Suppressor macrophage treated with lipopolysaccharide for 4 hours (primary cell): ENCODE measurements at regions not wholly inside any gene's neighbourhood (a gene's known extent, or its start where the extent isn't known, plus 50 kb on each side); places are given as distances from the start of the nearest gene placed in this dataset.
A peak's percentile ranks its signal among the peaks of the same experiment; 100 is the strongest.

ENCODE experiments used
- DNase-seq: peaks from one replicate; pipeline ENCODE4 v3.0.0-alpha.2; 2020

DNA sequence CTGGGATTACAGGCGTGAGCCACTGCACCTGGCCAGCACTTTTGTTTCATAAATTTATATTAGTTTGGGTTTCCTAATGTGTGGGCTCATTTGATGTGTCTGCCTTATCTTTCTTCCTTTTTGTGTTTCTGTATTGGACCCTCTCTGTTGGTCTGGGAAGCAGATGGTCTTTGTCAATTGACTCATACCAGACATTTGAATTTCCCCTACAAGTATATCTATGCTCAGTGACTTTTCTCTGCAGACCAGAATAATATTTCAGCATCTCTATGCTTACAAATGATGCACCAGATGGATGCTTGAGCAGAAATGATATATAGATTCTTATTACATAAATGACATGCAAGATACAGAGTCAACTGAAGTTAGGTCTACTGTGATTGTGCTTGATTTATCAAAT lies 329.9 kb upstream of the SLCO3A1 start:
- no peak for DNase-seq

DNA sequence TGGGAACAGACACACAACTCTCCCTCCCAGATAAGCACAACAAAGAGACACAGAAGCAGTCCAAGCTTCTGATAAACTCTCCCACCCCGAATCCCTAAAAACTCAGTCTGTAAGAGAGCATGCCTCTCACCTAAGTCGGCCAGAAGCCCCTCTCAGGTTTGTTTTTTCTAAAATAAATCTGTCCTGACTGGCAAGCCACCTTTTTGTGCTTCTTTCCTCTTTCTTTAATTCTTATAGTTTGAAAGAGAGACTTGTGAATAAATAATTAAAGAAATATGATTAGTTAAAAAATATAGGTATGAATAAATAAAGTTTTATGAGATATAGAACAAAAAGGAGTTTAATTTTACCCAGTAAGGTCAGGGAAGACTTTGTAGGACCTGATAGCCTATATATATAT lies 329.0 kb upstream of the SLCO3A1 start:
- DNase-seq: no peak

DNA sequence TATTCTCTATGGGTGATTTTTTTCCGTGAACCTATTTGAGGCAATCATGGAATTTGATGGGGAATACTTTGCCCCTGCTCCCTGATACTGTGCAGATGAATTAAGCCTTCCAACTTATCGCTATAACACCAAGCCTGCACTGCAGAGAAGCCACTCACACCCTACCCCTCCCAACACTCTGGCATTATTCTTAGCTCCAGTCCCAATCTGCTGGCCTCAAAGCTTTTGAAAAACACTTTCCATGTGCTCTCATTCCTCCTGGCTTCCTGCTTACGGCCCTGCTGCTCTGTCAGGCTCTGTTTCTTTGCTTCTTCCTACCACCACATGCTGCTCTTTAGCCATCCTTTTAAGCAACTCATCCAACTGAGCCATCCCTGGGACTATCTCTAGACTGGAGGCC lies 327.8 kb upstream of the SLCO3A1 start:
- DNase-seq: no peak

DNA sequence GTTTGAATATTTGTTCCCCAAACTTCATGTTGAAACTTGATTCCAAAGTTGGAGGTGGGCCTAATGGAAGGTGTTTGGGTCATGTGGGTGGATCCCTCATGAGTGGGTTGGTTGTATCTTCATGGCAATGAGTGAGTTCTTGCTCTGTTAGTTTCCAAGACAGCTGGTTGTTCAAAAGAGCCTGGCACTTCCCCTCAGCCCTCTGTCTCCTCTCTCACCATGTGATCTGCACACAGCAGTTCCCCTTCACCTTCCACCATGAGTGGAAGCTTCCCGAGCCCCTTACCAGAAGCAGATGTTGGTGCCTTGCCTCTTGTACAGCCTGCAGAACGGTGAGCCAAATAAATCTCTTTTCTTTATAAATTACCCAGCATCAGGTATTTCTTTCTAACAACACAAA lies 327.1 kb upstream of the SLCO3A1 start:
- DNase-seq: no peak

DNA sequence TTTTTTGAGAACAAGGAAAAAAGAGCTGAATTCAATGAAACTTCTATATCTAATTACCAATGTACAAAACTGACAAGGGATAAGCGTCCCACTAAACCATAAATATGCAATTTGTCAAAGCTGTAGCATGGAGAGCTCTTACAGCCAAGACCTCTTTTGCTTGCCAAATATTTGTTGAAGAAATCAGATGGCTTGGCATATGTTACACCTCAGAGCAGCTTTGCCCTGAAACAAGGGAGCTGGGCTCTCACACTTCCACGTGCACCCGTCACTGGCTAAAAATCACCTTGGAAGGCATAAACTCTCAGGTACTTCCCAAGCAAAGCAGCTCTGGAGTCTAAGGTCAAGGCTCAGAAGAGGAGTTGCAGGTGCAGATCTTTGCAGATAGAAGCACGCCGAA lies 324.7 kb upstream of the SLCO3A1 start:
- DNase-seq: no peak

GRCh38 chr15:91529534-91529933 lies 324.0 kb upstream of the SLCO3A1 start:
- DNase-seq: no peak

GRCh38 chr15:91530279-91530678 lies 323.2 kb upstream of the SLCO3A1 start:
- DNase-seq: no peak

DNA sequence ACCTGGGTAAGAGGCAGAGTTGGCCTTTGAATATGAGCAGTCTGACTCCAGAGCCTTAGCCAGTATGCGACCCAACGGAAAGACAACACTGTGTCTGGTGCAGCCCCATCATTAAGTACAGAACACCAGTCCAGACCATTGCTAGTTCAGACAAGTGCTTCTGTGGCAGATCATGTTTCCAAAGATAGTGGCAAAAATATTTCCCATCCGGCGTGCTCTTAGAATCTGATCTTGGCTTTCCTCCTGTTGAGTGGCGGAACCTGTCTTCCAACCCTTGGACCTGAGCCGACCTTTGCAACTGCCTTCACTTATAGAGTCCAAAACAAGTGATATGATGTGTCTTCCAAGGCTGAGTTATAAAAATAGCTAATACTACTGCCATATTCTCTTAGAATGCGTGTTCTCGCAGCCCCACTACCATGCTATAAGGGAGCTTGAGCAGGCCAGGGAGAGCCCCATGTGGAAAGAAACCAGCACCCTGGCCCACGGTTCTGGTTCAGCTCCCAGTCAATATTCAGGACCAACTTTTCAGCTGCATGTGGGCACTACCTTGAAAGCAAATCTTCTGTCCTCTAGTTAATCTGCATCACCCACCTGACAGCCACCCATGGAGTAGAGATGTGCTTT lies 322.4 kb upstream of the SLCO3A1 start:
- DNase-seq: no peak

DNA sequence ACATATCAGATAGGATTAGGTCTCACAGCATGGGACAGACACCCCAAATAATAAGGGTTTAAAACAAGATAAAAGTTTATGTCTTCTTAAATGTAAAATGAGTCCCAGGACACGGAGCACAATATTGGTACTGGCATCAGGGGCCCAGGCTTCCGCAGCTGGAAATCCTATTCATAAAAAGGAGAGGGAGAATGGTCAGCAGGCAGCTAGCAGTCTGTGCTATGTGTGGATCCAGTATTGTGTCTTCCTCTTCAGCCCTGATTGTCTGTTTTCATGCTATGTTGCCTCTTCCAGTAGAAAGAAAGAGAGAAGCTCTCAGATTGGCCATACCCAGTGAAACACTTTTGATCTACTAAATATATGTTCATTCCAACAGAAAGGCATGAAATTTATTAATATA lies 319.3 kb upstream of the SLCO3A1 start:
- no peak for DNase-seq

- no peak for DNase-seq
Observed at GRCh38 chr15:91534976-91535375, 318.5 kb upstream of the SLCO3A1 start.

- DNase-seq: no peak
Observed at GRCh38 chr15:91535856-91536500, 317.5 kb upstream of the SLCO3A1 start.

DNA sequence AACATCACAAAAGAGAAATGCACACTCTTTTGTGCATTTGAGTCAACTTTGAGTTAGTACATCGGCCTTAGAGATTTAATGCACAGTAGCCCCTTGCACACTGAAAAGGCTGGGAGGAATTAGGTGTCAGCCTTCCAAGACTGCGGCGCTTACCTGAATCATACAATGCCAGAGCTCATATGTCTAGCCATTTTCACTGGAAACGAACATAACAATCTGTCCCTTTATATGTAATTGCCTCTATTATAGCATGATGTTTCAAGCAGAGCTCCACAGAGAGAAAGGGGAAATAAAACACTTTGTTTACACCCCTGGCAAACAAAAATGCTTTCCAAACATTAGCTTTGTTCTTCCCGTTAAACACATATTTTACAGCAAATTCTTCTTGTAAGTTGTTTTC lies 315.7 kb upstream of the SLCO3A1 start:
- no peak for DNase-seq

GRCh38 chr15:91538782-91539181 lies 314.7 kb upstream of the SLCO3A1 start:
- DNase-seq: no peak

DNA sequence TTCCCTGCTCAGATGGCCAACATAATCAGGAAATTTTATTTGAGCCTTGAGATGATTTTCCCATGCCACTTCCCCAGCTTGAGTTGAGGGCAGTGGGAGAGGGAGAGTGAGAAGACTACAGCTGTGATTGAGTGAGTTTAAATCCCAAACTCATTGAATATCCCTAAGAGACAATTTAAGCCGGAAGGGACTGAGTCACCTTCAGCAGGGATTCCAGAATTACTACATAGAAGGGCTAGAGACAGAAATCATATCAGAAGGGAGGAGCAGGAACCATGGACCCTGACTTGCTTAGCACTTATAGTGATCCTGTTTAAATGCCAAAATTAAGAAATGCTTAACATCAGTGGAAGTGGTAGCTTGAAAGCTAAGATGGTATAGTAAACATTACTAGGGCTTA lies 312.2 kb upstream of the SLCO3A1 start:
- DNase-seq: no peak

GRCh38 chr15:91542226-91542625 lies 311.3 kb upstream of the SLCO3A1 start:
- DNase-seq: no peak

DNA sequence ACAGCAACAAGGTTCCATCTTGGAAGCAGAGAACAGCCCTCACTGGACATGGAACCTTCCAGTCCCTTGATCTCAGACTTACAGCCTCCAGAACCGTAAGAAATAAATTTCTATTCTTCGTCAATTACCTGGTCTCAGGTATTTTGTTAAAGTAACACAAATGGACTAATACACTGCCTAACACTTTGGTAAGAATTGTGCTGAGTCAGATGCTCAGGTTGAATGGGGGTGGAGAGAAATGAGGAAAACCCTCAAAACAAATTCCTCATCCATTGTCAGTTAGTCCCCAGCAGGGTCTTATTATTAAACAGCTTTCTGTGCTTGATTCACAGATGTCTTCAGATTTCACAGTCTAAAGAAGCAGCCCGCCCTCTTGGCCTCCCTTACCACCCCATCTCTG lies 306.2 kb upstream of the SLCO3A1 start:
- DNase-seq: no peak

- no peak for DNase-seq
Observed at GRCh38 chr15:91548549-91548948, 305.0 kb upstream of the SLCO3A1 start.

DNA sequence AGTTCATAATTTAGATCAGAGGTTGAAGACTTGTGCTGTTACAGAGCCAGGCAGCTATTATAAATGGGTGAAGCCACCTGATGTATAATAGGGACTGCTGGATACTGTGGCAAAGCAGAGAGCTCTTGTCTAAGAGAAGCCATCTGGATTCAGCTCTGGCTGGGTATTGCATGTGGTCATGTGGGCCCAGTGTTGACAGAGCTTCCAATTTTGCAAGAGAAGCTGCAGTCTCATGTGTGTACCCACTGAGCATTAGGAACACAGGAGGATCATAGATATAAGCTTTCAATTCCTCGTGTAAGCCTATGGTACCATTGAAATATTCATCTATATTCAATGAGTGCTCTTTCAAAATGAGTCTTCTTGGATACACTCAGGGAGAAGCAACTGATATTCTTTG lies 303.9 kb upstream of the SLCO3A1 start:
- peak; percentile 18 for DNase-seq

DNA sequence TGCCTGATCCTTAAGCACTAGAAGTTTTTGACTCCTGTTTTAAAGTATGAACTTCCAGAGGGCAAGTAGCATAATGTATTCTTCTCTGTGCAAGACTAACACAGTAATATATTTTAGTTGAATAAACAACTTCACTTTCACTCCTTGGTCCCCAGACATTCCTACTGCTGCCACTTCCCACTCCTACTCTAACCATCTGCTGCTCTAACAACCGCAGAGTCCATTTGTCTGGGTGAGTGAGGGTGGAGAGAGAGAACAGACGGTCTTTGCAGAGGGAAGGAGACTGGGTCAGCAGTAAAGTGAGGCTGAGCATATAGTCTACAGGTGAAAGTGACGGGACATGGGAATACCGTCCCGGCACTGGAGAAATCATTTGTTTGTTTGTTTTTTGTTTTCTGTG lies 301.0 kb upstream of the SLCO3A1 start:
- no peak for DNase-seq

DNA sequence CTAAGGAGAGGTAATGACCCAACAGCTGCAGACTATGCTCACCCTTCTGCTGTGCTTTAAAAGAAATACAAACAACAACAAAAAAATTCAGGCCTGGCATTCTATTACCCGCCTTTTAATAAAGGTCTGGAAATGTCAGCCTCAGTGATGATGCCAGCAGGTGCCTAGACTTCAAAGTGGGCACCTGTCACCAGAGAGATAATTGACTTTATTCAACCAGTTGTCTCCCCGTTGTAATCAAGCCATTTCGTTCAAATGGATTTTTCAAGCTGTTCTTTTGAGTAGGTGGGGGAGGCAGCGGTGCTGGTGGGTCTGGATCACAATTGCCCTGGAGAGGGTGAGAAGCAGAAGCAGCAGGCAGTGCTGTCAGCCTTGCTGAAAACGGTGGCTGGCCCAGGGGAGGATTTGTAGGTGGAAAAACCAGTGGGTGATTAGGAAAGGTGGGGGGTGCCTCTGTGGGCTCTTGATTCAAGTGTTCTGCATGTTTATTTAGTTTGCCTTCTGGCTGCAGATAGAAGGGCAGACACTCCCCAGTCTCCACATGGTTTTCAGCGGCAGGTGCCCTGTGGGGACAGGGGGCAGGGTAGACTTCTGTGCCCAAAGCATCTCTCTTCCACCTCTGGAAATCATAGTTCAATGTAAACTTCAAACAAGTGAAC lies 300.2 kb upstream of the SLCO3A1 start:
- no peak for DNase-seq

GRCh38 chr15:91555312-91555711 lies 298.2 kb upstream of the SLCO3A1 start:
- DNase-seq: peak; percentile 41

- DNase-seq: no peak
Observed at GRCh38 chr15:91556926-91557325, 296.6 kb upstream of the SLCO3A1 start.

GRCh38 chr15:91559066-91559465 lies 294.4 kb upstream of the SLCO3A1 start:
- DNase-seq: no peak

DNA sequence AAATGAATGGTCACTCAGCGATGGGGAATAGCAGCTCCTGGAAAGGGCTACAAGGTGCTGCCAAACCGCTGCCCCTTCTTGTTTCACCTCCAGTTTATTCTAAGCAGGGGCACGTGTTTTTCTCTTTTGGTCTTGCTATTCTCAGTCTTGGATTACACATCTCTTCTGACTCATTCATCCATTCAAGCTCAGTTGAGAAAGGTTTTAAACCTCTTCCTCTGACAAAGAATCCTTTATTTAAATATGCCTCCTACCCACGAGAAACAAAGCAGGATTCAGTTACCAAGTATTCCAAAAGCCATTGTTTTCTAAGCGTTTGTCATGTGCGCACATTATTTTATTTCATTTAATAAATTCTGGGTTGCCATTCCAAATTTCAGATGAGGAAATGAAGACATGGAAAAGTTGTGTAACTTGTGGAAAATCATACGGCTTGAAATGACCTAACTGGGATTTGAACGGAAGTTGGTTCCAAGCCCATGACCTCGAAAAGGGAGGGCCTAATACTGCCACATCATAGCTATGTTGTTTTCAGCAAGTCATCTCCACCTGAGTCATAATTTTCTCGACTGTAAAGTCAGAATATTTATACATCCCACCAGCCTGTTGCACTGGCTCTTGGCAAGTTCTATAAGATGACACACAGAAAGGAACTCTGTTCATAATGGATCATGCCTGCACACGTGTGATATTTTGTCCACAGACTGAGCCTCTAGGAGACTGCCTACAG lies 292.0 kb upstream of the SLCO3A1 start:
- peak; percentile 4 for DNase-seq
